H4 (cell line): ENCODE measurements at regions not wholly inside any gene's neighbourhood (a gene's known extent, or its start where the extent isn't known, plus 50 kb on each side); places are given as distances from the start of the nearest gene placed in this dataset.
A peak's percentile ranks its signal among the peaks of the same experiment; 100 is the strongest.
"Not testable (repeated sequence)": the region's sequence is repeated elsewhere in the genome, so short reads cannot be mapped to it uniquely, and the experiment has no call there.

Experiments used
- DNase-seq: peaks from one replicate; pipeline ENCODE4 v3.0.0-alpha.2; 2015; ENCODE audit warnings: low spot score

- DNase-seq = no peak
Observed at GRCh38 chr2:38483776-38484501, 106.9 kb upstream of the ATL2 start.

GRCh38 chr2:38482710-38483109 is 105.6 kb upstream of the ATL2 start:
- DNase-seq = not testable (repeated sequence)

GRCh38 chr2:38480617-38481016 is 103.5 kb upstream of the ATL2 start:
- no peak for DNase-seq

GRCh38 chr2:38477006-38477405 is 99.9 kb upstream of the ATL2 start:
- no peak for DNase-seq

GRCh38 chr2:38475567-38475881 is 98.5 kb upstream of the ATL2 start:
- DNase-seq = no peak

- DNase-seq = no peak
Observed at GRCh38 chr2:38474715-38475566, 97.9 kb upstream of the ATL2 start.

- no peak for DNase-seq
Observed at GRCh38 chr2:38474021-38474456, 97.0 kb upstream of the ATL2 start.

GRCh38 chr2:38473333-38474005 is 96.4 kb upstream of the ATL2 start:
- no peak for DNase-seq

GRCh38 chr2:38470115-38470514 is 93.0 kb upstream of the ATL2 start:
- no peak for DNase-seq

- no peak for DNase-seq
Observed at GRCh38 chr2:38467768-38468455, 90.8 kb upstream of the ATL2 start.

- peak; percentile 15 for DNase-seq
Observed at GRCh38 chr2:38466876-38467767, 90.0 kb upstream of the ATL2 start.

- no peak for DNase-seq
Observed at GRCh38 chr2:38466409-38466808, 89.3 kb upstream of the ATL2 start.

GRCh38 chr2:38465789-38466127 is 88.7 kb upstream of the ATL2 start:
- peak; percentile 23 for DNase-seq

- DNase-seq = no peak
Observed at GRCh38 chr2:38464971-38465788, 88.1 kb upstream of the ATL2 start.

GRCh38 chr2:38463752-38464151 is 86.7 kb upstream of the ATL2 start:
- DNase-seq = no peak

- DNase-seq = peak; percentile 95
Observed at GRCh38 chr2:38462121-38462661, 85.1 kb upstream of the ATL2 start.

- DNase-seq = no peak
Observed at GRCh38 chr2:38461470-38461869, 84.4 kb upstream of the ATL2 start.

- no peak for DNase-seq
Observed at GRCh38 chr2:38460313-38460712, 83.2 kb upstream of the ATL2 start.

GRCh38 chr2:38454081-38454480 is 77.0 kb upstream of the ATL2 start:
- DNase-seq = no peak

- not testable (repeated sequence) for DNase-seq
Observed at GRCh38 chr2:38451778-38452177, 74.7 kb upstream of the ATL2 start.
